Limb (tissue), 2 donors: ENCODE measurements at regions not wholly inside any gene's neighbourhood (a gene's known extent, or its start where the extent isn't known, plus 50 kb on each side); places are given as distances from the start of the nearest gene placed in this dataset.
A peak's percentile ranks its signal among the peaks of the same experiment; 100 is the strongest.
"Not testable (repeated sequence)": the region's sequence is repeated elsewhere in the genome, so short reads cannot be mapped to it uniquely, and the experiment has no call there.

ENCODE experiments used
- DNase-seq, 2 donors: peaks; one replicate each; pipeline ENCODE4 v3.0.0-alpha.2; 2016; ENCODE audit errors: extremely low spot score in 2 of 2

DNA sequence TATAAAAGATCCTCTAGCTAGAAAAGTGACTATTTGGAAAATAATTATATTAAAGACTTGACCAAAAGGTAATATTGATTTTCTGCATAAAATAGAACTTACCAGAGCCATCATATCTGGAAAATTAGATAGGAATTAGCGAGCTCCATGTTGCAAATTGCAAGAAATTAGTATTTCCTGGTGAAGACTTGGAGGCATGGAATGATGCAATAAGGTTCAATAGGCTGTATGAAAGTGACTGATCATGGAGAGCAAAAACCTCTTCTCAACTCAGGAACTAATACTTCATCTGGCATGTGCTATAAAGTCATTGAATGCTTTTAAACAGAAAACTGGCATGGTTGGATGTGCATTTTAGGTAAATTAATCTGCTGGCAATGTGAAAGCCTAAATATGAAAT lies 66.3 kb upstream of the UFM1 start:
- no peak for DNase-seq

DNA sequence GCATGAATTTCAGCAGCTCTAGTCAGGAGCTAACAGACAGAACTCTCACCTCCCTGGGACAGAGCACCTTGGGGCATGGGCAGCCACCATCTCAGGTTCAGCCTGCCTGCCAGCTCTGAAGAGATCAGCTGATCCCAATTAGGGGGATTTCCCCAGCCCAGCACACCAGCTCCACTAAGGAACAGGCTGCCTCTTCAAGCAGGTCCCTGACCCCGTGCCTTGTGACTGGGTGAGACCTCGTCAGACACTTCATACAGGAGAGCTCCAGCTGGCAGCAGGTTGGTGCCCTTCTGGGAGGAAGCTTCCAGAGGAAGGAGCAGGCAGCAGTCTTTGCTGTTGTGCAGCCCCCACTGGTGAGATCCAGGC lies 84.5 kb upstream of the UFM1 start:
- no peak for DNase-seq

DNA sequence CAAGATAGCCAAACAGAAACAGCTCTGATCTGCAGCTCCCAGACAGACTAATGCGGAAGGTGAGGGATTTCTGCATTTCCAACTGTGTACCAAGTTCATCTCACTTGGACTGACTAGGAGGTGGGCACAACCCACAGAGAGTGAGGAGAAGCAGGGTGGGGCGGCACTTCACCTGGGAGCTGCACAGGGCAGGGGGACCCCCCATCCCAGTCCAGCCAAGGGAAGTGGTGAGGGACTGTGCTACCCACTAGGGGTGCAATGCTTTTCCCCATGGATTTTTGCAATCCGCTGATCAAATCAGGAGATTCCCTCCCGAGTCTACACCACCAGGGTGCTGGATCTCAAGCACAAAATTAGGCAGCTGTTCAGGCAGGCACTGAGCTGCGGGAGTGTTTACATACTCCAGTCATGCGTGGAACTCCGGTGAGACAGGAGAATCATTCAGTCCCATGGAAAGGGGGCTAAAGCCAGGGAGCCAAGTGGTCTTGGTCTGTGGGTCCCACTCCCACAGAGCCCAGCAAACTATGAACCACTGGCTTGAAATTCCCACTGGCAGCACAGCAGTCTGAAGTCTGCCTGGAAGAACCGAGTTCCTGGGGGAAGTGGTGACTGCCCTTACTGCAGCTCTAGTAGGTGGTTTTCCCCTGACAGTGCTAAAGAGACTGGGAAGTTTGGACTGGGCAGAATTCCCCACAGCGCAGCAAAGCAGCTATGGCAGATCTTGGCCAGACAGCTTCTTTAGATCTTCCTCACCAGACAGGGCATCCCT lies 85.1 kb upstream of the UFM1 start:
- DNase-seq, result no peak

DNA sequence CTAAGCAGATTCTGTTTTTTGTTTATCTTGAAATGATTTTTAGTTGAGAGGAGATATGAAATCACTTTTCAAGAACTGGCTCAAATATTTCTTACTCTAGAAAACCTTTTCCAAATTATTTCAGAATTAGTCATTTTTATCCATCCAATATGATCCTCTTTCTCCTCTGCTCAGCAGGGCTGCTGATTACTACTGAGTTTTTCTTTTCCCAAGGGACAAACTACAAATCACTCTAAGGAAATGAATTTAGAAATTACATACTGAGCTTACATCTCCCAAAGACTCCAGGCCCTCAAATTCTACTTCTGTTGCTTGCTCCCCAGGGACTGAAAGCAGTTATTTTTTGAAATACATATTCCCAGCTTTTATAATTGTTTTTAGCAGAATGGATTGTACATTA lies 87.4 kb upstream of the UFM1 start:
- no peak for DNase-seq

DNA sequence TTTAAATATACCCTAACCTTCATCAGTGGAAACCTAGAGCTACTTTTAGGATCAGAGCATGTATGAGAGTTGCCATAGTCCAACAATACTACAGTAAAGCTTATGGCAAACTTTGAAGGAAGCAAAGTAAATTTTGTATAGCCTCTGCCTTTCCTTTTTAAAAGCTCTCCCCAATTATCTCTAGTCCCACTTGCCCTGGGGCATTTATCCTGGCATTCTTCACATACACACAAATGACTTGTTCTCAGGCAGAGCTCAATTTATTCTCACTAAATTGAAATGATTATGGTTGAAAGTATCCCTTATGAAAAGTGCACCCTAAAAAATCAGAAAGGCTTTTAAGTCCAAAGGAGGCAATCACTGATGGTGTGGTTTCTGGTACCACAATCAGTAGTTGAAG lies 94.1 kb upstream of the UFM1 start:
- no peak for DNase-seq

DNA sequence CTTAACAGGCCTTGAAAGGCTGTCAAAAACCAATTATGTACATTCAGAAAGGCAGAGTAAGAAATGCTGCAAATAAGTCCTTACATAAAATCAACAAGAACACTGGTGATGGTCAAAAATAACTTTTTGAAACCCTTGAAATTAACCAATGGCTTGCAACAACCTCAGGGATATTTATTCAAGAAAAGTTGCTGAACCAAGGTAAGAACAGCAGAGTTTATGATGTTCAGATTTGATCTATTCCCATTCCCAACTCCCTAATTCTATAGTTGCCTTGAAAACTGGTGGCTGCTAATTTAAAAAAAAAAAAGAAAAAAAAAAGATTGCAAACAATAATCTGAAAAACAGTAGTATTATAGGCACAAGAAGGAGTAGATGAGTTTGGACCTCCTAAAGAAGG lies 109.8 kb upstream of the UFM1 start:
- DNase-seq, result no peak

DNA sequence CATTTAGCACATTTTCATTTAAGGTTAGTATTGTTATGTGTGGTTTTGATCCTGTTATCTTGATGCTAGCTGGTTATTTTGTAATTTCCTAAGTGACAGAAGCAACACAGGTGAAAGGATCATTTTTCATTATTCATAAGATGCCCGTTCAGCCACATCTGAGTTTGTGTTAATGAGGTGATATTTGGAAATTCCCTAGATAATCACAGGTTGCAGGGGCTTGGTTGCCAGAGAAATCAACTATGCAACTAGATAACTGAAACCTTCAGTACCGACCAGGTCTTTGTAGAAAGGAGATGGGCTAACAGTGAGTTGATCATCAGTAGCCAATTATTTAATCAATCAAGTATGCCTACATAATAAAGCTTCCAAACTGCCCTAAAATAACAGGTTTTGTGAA lies 121.3 kb upstream of the UFM1 start:
- no peak for DNase-seq

DNA sequence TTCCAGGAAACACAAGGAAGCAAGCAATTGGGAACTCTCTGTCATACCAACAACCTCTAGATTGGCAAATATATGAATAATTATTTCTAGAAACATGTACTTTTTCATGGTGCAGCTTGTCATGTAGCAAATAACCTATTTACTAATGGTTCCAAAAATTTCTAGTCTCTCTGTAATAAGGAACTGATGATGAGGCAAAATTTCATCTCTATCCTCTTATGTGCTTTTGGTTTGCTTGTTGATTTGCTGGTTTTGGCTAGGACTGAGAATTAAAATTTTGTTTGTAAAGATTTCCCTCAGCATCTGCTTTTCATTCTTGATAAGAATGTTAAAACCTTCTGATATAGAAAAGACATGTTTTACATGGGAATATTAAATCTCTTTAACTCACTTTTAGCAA lies 123.2 kb upstream of the UFM1 start:
- no peak for DNase-seq

DNA sequence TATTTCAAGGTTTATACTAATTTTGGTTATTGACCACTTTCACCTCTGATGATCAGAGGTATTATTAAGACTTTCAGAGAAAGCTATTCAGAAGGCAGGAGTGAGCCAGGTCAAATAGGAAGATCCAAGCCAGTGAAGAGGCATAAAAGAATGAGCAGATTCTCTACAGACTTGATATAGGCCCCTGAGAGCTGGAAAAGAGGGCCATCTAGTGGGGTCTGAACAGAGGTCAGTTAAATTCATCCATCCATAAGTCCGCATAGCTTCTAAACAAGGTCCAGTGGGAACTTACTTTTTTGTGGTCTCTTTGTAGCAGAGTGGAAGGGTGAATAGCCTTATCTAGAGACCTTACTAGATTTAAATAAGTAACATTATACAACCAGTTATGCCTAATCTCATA lies 126.6 kb upstream of the UFM1 start:
- DNase-seq, result peak in 1 of 2 donors; percentile 16

DNA sequence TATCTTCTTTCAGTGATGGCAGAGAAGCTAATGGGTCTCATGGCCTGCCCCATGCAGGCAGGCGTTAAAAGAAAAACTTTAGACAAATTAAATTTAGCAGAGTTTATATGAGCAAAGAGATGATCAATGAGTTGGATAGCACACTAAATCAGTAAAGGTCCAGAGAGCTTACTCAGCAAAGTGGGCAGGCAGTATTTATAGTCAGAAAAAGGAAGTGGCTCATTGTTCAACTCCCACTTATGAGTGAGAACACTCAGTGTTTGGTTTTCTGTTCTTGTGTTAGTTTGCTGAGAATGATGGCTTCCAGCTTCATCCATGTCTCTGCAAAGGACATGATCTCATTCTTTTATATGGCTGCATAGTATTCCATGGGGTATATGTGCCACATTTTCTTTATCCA lies 128.5 kb upstream of the UFM1 start:
- DNase-seq, result not testable (repeated sequence)

DNA sequence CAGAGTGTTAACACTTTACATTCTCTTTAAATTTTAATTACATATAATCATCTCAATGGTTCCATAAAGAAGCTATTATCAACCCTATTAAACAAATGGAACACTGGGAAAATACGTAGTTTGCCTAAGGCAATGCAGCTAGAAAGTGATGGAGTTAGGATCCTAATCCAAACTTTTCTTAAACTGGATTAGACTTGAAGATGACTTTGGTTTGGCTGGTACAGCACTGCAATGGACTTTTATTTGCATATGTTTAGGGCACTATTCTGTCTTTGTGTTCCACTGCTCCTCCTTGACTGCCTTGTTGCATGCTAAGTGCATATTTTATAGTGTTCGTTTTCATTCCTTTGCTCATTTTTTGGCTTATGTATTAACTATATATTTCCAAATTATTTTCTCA lies 133.5 kb upstream of the UFM1 start:
- DNase-seq, result no peak

DNA sequence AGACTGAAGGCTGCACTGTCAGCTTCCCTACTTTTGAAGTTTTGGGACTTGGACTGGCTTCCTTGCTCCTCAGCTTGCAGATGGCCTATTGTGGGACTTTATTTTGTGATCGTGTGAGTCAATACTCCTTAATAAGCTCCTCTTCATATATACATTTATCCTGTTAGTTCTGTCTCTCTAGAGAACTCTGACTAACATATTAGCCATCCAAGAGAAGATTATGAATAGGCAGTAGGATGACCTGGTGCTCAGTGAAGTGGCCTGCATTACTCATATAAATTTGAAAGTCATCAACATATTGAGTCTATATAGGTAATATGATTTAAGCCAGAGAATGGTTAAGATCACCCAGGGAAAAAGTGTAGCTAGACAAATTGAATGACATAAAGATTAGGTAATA lies 136.3 kb upstream of the UFM1 start:
- DNase-seq, result no peak

DNA sequence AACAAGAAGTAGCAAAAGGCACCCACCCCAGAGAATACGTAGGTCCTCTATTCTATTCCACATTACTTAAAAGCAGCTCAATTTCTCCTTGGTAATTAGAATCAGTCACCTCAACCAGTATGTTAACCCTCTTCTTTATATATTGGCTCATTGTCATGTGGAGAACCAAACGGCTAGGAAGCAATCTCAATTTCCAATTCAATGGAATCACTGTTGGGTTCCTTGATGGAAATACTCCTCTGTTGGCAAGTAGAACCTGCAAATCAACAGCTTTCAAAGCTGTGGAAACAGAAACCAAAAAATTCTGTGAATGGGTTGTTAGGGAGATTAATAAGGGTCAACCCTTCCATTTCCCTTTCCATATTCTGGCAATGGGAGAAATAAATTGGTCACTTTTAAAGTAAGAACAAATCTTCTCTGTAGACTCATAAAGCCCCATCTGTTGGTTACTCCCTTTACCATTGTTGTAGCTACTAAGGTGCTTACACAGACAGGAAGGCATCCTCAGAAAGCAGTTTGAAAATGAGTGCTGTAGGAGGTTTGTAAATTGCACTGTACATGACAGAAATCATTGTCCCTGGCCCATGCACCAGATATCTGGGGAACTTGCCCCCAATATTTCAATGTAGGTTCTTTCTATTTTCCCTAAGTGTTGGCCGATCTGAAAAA lies 138.6 kb upstream of the UFM1 start:
- no peak for DNase-seq

DNA sequence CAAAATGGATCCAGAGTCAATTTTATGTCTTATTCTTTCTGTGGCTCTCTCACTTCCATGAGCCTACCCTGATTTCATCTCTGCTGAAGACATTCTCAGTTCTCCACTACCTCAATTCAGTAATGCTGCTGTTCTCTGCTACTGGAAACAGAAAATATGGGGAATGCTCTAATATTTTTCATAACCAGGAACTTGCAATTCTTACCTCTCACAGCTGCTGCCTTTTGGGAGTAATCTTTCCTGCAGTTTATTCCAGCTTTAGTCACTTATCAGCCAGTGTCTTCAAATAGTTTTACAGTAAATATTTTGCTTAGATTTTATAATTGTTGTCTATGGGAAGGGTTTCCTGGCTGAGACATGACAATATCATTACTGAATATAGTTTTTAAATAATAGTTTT lies 145.1 kb upstream of the UFM1 start:
- no peak for DNase-seq

DNA sequence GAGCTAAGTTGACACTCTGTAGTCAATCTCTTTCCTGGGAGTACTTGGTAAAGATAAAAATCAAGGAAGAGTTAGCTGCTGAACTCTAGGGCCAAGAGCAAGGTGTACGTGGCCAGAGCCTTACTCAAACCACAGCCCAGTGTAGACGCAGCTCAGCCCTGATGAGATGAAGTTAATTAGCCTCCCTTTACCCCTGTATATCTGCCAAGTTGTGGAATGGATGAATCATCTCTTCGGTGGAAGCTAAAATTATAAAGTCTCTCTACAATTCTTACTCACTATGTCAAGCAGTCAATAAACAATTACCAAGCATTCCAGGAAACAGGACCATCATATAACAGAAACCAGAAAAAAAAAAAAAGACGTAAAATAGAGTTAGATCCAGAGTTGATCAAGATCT lies 146.9 kb upstream of the UFM1 start:
- DNase-seq, result no peak

DNA sequence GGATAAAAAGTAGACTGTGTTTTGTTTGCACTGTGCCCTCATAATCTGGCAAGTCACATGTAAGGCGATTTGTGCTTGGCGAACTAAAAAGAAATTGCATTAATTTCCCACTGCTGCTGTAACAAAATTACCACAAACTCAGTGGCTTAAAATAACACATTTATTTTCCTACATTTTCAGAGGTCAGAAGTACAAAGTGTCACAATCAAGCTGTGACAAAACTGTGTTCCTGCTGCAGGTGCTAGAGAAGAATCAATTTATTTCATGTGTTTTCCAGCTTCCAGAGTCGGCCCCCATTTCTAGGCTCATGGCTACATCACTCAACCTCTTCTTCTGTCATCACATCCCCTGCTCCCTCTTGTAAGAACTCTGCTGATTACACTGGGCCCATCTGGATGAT lies 158.6 kb upstream of the UFM1 start:
- DNase-seq, result no peak

DNA sequence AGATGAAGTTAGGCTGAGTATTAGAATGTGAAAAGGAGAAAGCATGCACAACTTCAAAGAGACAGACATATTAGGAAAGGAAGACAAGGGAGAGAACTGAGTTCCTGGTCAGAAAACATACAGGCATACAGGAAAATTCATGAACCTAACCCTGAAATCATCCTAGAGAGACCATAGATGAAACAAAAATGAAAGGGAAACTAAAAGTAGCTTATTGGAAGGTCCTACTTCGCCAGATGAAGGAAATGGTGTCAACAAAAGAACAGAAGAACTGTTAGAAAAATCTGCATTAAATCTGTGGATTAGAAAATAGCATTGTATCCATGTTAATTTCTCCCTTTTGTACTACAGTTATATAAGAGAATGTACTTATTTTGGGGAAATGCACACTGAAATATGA lies 169.0 kb upstream of the UFM1 start:
- DNase-seq, result no peak

DNA sequence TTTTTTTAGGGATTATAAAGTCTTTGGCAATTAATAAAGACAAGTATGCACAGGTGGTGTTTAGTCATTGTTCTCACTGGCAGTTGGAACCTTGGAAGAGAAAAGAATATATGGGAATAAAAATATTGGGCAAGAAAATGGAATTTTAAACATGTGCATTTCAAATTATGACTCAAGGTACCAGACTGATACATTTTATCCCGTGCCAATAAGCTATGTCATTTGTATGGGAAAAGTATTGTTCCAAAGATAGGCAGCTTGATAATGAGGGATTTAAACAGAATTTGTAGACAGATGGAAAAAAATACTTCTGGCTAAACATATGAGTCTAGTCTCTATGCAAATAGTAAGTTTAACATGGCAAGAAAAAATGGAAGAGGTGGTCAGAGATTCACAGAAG lies 169.5 kb upstream of the UFM1 start:
- DNase-seq, result no peak

DNA sequence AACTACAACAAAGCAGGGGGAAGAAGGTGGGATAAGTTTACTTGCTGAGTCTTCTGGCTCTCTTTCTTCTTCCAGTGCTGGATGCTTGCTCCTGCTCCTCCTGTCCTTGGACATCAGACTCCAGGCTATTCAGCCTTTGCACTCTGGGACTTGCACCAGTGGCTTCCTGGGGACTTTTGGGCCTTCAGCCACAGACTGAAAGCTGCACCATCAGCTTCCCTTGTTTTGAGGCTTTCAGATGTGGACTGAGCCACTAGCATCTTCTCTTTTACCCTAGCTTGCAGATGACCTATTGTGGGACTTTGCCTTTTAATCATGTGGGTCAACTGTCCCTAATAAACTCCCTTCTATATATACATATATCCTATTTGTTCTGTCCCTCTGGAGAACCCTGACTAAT lies 173.0 kb upstream of the UFM1 start:
- no peak for DNase-seq

DNA sequence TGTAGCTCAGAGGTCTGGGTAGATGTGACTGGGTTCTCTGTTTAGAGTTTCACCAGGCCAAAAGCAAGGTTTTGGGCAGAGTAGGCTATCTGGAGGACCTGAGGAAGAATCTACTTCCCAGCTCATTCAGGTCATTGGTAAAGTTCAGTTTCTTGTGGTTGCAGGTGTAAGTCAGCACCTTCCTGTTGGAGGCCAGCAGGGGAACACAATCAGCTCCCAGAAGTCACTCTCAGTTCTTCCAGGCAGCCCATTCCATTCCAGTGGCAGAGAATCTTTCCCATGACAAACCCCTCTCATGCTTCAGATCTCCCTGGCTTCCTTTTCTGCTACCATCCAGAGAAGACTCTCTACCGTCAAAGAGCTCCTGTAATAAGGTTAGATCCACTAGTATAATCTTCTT lies 176.2 kb upstream of the UFM1 start:
- DNase-seq, result no peak

DNA sequence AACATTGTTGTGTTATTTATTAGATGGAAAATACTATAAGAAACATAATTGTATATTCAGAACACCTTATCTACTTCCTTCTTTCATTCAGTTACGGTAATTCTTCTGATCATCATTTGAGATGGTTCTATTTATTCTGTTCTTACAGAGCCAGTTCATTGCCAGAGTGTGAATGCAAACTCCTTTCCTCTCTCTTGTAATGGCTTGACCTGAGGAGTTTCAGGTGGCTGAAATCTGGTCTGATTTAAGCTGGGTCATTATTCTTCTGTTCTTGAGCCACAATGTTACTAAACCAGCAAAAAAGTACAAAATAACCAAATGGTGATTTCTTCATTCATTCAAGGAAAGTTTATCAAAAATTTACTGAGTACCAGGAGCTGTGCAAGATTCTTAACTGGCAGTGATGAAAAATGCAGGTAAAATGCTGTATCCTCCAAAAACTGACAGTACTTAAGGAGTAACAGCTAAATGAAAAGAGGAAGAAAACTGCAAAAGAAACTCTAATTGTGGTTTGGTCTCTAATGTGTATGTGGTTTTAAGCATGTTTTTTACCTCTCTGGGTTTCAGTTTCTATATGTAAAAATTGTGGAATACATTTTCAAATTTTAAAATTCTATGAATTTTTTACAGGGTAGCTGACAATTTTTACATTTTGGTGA lies 182.4 kb upstream of the UFM1 start:
- no peak for DNase-seq

DNA sequence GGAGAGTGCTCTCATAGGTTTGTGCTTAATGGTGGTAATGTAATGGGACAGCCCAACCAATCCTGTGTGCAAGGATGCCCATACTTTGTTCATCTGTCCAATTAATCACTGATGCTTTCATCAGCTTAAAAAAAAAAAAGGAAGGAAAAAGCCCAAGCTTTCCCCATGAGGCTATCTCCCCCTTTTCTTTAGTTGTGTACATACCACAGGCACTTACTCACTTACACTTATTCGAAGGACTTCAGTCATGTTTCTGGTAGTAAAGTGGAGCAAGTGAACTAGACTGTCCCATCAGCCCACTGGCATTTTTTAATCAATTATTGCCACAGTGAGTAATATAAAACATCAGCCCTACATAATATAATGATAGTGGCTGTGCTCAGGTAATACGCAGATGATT lies 183.5 kb upstream of the UFM1 start:
- no peak for DNase-seq

DNA sequence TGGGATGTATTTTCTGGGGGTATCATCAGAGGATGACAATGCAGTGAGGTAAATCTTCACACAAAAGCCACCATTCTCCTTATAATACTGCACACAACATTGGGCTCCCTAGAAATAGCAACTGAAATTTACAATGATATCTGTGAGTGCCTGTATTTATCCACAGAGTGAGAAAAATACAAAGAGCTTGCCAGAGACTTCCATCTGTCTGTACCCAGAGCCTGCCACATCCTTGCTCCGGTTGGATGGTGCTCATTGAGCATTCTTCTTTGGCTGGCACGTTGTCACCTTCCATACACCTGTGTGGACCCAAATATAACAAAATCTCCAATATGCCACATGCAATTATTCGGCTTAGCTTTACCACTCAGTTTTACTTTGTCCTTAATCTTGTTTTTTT lies 189.5 kb upstream of the UFM1 start:
- DNase-seq, result no peak
